Suppressor macrophage treated with lipopolysaccharide for 1 hour (primary cell): ENCODE measurements at regions not wholly inside any gene's neighbourhood (a gene's known extent, or its start where the extent isn't known, plus 50 kb on each side); places are given as distances from the start of the nearest gene placed in this dataset.
"Not testable (repeated sequence)": the region's sequence is repeated elsewhere in the genome, so short reads cannot be mapped to it uniquely, and the experiment has no call there.

Experiments
- DNase-seq, 3 donors: peaks; one replicate each; pipeline ENCODE4 v3.0.0-alpha.2; 2020 to 2022

- no peak for DNase-seq
Observed at GRCh38 chr3:76212679-76213078, 427.3 kb upstream of the ZNF717 start.

- no peak for DNase-seq
Observed at GRCh38 chr3:76222201-76222600, 436.9 kb upstream of the ZNF717 start.

GRCh38 chr3:76231258-76231657 lies 445.9 kb upstream of the ZNF717 start:
- DNase-seq, result no peak

- DNase-seq, result no peak
Observed at GRCh38 chr3:76242886-76243753, 457.8 kb upstream of the ZNF717 start.

DNA sequence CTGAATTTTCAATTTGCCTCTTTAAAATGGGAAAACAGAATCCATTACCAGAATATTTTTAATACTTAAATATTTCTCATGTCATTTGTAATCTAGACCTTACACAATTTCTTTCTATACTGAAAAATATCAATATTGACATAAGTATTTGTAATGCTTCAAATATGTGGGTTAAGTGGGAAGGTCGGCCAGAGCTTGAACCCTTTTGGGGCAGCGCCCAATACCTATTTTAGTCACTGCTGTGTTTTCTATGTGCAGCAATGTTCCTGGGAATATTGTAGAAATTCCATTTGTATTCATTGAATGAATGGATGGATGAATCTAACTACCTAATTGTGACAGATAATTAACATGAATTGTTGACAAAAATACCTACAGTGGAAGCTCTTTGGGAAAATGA lies 459.7 kb upstream of the ZNF717 start:
- DNase-seq, result no peak

DNA sequence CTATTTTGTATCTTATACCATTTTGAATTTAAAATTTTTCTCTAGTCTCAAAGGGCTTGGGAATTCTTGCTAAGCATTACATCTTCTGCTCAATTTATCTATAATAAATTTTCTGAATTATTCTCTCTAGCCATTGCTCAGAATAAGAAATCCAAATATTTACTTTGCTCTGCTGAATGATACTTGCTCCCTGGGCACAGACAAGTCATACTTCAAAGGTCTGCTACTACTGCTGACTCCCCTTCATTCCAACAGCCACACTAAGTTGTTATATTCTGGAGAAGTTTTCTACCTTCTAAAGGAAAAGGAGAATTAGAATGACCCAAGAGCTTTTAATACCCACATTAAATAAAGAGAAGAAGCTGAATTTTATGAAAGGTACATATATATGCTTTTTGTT lies 460.3 kb upstream of the ZNF717 start:
- DNase-seq, result no peak

GRCh38 chr3:76264496-76264895 lies 479.1 kb upstream of the ZNF717 start:
- DNase-seq, result no peak

DNA sequence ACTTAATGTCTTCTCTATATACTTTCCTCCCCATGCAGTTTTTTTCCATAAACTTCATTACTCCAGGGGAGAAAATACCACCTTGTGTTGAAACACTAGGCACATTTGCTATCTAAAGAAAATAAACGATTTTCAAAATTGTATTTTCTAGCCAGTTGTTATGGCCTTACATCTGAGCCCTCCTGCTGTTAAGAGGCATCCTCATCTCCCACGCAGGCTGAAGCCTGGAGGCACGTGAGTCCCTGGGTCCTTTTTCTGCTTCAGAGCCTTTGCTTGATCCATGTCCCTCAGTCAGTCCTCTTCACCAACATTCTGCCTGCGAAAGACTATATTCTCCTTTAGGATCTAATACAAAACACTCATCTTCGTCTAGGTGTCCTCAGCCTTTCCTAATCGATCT lies 479.6 kb upstream of the ZNF717 start:
- no peak for DNase-seq

DNA sequence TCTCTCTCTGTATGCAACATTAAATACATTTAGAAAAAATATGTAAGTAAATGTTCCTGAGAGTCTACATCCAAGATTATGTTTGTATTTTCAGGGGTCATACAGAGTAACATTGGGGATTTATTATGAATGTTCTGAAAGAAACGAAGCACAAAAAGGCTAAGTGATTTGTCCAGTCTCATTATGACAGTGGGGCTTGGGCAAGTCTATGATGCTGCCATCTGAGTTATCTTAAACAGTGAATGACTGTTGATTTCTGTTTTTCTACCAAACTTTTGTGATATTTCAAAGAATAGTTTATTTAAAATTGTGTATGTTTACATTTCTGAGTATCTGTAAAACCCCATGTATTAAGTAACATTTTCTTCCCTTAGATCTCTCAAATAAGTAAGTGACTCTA lies 481.2 kb upstream of the ZNF717 start:
- no peak for DNase-seq

GRCh38 chr3:76267851-76268380 lies 482.6 kb upstream of the ZNF717 start:
- no peak for DNase-seq

DNA sequence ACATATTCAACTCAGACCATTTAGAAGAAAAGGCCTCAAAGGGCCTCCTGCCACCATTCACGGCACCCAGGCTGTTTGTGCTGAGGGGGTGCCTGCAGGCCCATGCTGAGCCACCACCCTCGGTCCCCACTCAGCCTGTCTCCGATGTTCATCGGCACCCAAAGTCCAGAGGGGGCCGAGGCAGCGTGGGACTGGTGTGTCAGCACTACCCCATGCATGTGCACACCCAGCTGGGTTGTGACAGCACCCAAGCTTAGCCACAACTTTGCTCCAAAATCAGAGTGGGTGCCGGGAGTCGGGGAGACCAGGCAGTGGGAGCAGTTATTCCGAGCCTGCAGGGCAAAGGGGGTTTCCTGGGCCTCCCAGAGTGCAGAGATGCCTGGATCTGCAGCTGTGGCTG lies 508.5 kb upstream of the ZNF717 start:
- DNase-seq, result no peak

DNA sequence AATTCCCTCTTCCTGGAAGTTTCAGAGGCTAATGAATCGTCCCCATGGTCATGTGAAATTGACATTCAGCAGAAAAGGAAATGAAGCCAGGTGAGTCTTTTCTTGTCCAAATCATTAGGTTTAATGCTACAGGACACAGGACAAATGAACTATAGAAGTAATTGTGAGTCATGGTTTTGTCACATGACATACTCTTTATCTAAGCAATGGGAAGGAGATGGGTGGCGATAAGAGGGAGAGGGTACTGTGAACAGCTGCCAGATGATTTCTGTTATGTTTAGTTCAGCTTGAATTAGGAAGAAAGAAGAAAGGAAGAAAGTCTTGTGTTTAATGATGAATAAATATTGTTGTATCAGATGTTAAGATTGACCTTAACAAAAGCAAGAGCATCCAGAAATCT lies 515.4 kb upstream of the ZNF717 start:
- no peak for DNase-seq

GRCh38 chr3:76307556-76307955 lies 522.2 kb upstream of the ZNF717 start:
- DNase-seq, result no peak

DNA sequence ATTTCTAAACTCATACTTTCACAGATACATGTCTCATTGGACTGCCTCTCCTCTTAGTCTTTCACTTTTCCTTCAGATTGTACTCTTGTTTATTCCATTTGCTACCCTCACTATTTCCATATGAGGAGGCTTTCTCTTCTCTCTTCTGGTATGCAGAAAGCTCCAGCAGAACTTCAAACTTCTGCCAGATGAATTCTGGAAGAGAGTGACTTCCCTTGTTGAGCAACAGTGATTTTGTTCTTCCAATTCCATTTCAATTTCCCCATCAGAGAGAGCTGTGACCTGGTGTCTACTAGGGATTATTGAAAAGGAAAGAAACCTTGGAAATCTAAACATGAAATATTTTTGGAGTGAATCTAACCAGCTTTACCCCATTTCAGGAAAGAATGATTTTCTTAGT lies 523.2 kb upstream of the ZNF717 start:
- DNase-seq, result no peak

DNA sequence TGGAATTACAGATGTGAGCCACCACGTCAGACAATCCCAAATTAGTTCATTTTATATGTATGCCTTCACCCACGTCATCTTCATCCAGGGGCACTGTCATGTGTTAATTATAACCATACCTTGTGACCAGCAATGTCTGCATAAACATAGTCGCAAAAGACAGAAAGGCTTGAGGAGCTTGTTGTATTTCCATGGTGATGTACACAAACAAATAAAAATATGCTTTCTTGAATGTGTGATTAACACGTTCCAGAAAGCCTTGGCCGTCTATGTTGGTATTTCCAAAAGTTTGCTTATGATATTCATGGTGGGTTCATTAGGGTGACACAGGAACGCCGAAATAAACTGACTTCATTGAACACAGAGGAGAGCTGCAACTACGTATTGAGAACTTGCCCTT lies 524.7 kb upstream of the ZNF717 start:
- DNase-seq, result no peak

- no peak for DNase-seq
Observed at GRCh38 chr3:76310667-76311066, 525.3 kb upstream of the ZNF717 start.

DNA sequence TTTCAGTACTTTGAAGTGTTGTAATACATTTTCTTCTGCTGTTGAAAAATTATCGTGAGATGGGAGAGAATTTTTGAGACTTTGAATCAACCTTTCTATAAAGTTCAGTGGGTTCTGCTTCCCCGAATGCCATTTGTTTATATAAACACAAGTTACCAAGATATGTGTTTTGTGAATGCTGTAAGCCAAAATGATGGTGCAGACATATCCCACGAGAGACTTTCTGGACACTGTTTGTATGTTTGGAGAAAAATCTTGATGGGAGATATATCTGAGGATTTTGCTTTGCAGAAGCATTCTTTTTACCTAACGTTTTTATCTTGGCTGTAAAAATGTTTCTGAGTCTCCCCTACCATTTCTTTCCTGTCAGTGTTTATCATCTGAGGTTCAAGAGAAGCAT lies 526.6 kb upstream of the ZNF717 start:
- DNase-seq, result no peak

DNA sequence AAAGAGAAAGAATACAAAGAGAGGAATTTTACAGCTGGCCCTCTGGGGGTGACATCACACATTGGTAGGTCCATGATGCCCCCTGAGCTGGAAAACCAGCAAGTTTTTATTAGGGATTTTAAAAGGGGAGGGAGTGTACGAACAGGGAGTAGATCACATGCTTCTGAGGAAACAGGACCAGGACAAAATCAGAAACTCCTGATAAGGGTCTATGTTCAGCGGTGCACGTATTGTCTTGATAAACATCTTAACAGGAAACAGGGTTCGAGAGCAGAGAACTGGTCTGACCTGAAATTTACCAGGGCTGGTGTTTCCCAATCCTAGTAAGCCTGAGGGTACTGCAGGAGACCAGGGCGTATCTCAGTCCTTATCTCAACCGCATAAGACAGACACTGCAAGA lies 530.6 kb upstream of the ZNF717 start:
- DNase-seq, result not testable (repeated sequence)

- no peak for DNase-seq
Observed at GRCh38 chr3:76321614-76322013, 536.3 kb upstream of the ZNF717 start.

DNA sequence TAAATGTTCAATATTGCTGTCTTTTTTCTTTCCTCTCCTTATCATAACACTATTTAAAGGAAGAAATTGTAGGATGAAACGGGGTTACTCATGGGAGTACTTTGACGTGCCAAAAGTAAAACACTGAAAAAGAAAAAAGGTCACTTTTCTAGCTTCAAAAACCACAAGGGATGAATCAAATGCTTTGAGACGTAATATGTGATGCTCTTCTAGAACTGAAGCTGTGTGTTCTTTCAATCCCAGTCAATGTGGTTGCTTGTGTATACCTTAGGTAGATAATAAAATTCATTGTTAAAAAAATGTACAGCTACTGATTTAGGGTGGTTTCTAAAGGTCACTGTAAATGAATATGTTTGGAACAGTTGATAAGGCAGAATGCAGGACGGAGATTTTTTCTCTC lies 538.8 kb upstream of the ZNF717 start:
- no peak for DNase-seq

DNA sequence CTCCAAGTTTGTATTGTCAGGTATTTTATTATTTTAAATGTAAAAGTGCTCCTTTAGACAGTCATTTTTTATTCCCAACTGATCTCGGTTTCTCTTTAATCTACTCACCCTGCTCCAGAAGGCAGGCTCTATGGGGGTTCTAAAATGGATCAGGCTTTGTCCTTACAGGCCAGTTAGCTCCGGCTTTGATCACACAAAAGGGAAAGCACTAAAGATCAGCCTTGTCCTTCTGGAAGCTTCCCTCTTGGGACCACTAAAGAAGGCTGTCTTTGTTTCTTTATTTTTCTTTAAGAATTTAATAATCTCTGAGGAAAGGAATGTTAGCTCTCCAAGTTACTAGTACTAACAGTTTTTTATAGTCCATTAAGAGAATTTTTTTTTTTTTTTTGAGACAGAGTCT lies 560.5 kb upstream of the ZNF717 start:
- DNase-seq, result no peak

GRCh38 chr3:76346690-76347089 lies 561.3 kb upstream of the ZNF717 start:
- no peak for DNase-seq

GRCh38 chr3:76349715-76350480 lies 564.5 kb upstream of the ZNF717 start:
- no peak for DNase-seq

DNA sequence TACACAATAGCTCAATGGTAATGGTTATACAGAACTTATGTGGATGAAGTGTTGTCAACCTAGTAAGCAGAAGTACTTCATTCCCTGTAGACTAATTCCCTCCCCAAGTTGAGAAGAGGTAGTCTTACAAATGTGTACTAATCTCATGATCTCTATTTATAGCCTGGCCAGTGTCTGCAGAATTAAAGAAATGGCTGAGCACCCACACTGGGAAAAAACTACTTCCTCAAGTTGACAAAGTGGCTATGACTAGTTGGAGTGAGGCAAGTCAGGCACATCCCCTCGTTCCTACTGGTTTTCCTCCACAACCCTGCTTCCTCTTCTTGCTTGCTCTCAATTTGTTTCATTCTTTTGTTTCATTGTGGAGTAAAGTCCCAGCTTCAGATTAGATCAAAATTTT lies 566.7 kb upstream of the ZNF717 start:
- peak; percentile 9 to 73 (median 57) for DNase-seq
